ENCODE measurements at regions not wholly inside any gene's neighbourhood (a gene's known extent, or its start where the extent isn't known, plus 50 kb on each side); places are given as distances from the start of the nearest gene placed in this dataset.

GRCh38 chr1:81030441-81030840 lies 770.3 kb upstream of the ADGRL2 start:
- no peak for DNase-seq

GRCh38 chr1:81029266-81029665 lies 771.5 kb upstream of the ADGRL2 start:
- no peak for DNase-seq

GRCh38 chr1:81023187-81023724 lies 777.5 kb upstream of the ADGRL2 start:
- no peak for DNase-seq

- DNase-seq, result no peak
Measured at GRCh38 chr1:81021134-81021533, 779.6 kb upstream of the ADGRL2 start.

- DNase-seq, result no peak
Measured at GRCh38 chr1:81020506-81020905, 780.2 kb upstream of the ADGRL2 start.

GRCh38 chr1:81010126-81010525 lies 790.6 kb upstream of the ADGRL2 start:
- no peak for DNase-seq

GRCh38 chr1:81008293-81008692 lies 792.4 kb upstream of the ADGRL2 start:
- DNase-seq, result no peak

- DNase-seq, result no peak
Measured at GRCh38 chr1:81007024-81007423, 793.7 kb upstream of the ADGRL2 start.

- DNase-seq, result no peak
Measured at GRCh38 chr1:81006502-81006901, 794.2 kb upstream of the ADGRL2 start.

GRCh38 chr1:81004011-81004410 lies 796.7 kb upstream of the ADGRL2 start:
- no peak for DNase-seq

- no peak for DNase-seq
Measured at GRCh38 chr1:80994934-80995333, 805.8 kb upstream of the ADGRL2 start.

GRCh38 chr1:80994038-80994437 lies 806.7 kb upstream of the ADGRL2 start:
- no peak for DNase-seq

- DNase-seq, result no peak
Measured at GRCh38 chr1:80993154-80993980, 807.4 kb upstream of the ADGRL2 start.

- DNase-seq, result no peak
Measured at GRCh38 chr1:80989455-80989854, 811.3 kb upstream of the ADGRL2 start.

- no peak for DNase-seq
Measured at GRCh38 chr1:80988926-80989325, 811.8 kb upstream of the ADGRL2 start.

- no peak for DNase-seq
Measured at GRCh38 chr1:80987824-80988223, 812.9 kb upstream of the ADGRL2 start.

GRCh38 chr1:80987106-80987505 lies 813.6 kb upstream of the ADGRL2 start:
- no peak for DNase-seq

- no peak for DNase-seq
Measured at GRCh38 chr1:80982831-80983230, 817.9 kb upstream of the ADGRL2 start.

GRCh38 chr1:80973101-80973500 lies 827.6 kb upstream of the ADGRL2 start:
- no peak for DNase-seq

- no peak for DNase-seq
Measured at GRCh38 chr1:80966266-80966665, 834.5 kb upstream of the ADGRL2 start.

GRCh38 chr1:80962564-80962963 lies 838.2 kb upstream of the ADGRL2 start:
- DNase-seq, result no peak

- DNase-seq, result no peak
Measured at GRCh38 chr1:80961464-80962190, 839.1 kb upstream of the ADGRL2 start.

GRCh38 chr1:80933346-80933745 lies 867.4 kb upstream of the ADGRL2 start:
- DNase-seq, result no peak

GRCh38 chr1:80931178-80931577 lies 869.6 kb upstream of the ADGRL2 start:
- DNase-seq, result no peak
